ENCODE measurements at regions not wholly inside any gene's neighbourhood (a gene's known extent, or its start where the extent isn't known, plus 50 kb on each side); places are given as distances from the start of the nearest gene placed in this dataset.

DNA sequence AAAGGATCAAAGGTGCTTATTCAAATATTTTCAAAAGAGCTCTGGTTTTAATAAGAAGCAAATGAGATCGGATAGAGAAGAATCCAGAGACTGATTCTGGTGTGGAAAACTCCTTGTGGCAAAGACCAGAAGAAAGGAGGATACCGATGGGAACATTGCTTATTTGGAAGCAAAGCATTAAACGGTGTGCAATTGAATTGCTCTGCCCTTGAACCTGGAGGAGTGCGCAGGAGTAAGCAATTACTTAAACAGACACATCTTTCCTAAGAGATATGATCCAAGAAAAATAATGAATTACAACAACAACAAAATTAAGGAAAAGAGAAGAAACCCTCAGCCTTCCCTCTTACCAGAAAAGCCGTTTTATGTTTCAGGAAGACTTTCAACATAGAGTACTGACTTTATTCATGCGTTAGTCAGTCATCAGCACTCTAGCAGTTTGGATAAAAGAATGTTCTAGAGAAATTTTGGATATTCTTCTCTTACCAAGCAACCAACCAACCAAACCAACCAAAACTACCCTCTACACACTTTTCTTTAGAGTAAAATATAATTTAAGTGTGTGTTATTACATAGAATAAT is 191.7 kb downstream of the NTMT2 start:
- Histone ChIP-seq H3K9me3 (ENCODE audit: control extremely low read depth in 1 of 5, control insufficient read depth in 4 of 5, insufficient read depth in 2 of 5, low read depth in 1 of 5, low read length in 4 of 5) (peaks cover 0 to 3% (median 0%) of the 10 kb centered on the region in 5 experiments), H3K4me1 (ENCODE audit: control extremely low read depth in 1 of 4, control insufficient read depth in 4 of 4, insufficient read depth in 4 of 4, low read length in 3 of 4) (no peaks in the 10 kb centered on the region), H3K27me3 (replicated peaks in 2 of 5; ENCODE audit: control insufficient read depth in 4 of 5, insufficient read depth in 5 of 5, low read length in 4 of 5) (no peaks in the 10 kb centered on the region), H3K36me3 (ENCODE audit: control insufficient read depth in 4 of 4, insufficient read depth in 4 of 4, low read length in 3 of 4) (no peaks in the 10 kb centered on the region), H3K4me3 (ENCODE audit: control insufficient read depth in 1 of 7, extremely low read depth in 1 of 7, insufficient read depth in 4 of 7, low read depth in 2 of 7, low read length in 6 of 7) (no peak overlapping the region), H3K27ac (ENCODE audit: insufficient read depth in 1 of 2, low read depth in 1 of 2, low read length in 2 of 2, poor library complexity in 1 of 2, severe bottlenecking in 2 of 2) (no peak overlapping the region)
- ChIA-PET POLR2A (no interaction called here), CTCF (no interaction called here)
- WGBS (ENCODE audit: insufficient coverage), result 100% methylated on average over 1 of the region's 6 CpGs
- no peak for DNase-seq

DNA sequence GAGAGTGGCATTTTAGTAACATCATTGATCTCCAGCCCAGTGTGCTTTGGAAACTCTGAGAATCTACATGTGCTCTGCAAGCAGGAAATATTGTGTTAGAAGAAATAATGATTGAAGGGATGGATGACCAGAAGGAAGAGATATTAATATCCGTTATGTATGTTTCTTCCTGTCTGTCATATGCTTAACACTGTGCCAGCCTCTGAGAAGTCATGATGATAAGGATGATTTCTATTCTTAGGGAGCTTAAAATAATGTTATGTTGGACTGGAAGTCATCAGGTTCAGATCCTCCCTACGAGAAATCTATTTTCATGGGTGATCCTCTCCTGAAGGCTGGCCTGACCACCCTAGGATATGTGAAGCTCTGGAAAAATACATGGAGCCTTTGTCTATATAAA is 192.4 kb upstream of the GORAB start:
- POLR2A ChIA-PET, result no interaction called here
- DNase-seq, result no peak
- H3K9me3 ChIP-seq (ENCODE audit: control extremely low read depth in 1 of 5, control insufficient read depth in 4 of 5, insufficient read depth in 2 of 5, low read depth in 1 of 5, low read length in 4 of 5), result no peaks in the 10 kb centered on the region
- H3K27me3 ChIP-seq (replicated peaks in 2 of 5; ENCODE audit: control insufficient read depth in 4 of 5, insufficient read depth in 5 of 5, low read length in 4 of 5), result no peaks in the 10 kb centered on the region
- no peaks in the 10 kb centered on the region for H3K4me1 ChIP-seq (ENCODE audit: control extremely low read depth in 1 of 4, control insufficient read depth in 4 of 4, insufficient read depth in 4 of 4, low read length in 3 of 4)
- 93% methylated on average over 2 of the region's 2 CpGs for WGBS (ENCODE audit: insufficient coverage)
- no peaks in the 10 kb centered on the region for H3K36me3 ChIP-seq (ENCODE audit: control insufficient read depth in 4 of 4, insufficient read depth in 4 of 4, low read length in 3 of 4)
- H3K27ac ChIP-seq (ENCODE audit: insufficient read depth in 1 of 2, low read depth in 1 of 2, low read length in 2 of 2, poor library complexity in 1 of 2, severe bottlenecking in 2 of 2), result no peak overlapping the region
- CTCF ChIA-PET, result no interaction called here
- H3K4me3 ChIP-seq (ENCODE audit: control insufficient read depth in 1 of 7, extremely low read depth in 1 of 7, insufficient read depth in 4 of 7, low read depth in 2 of 7, low read length in 6 of 7), result no peak overlapping the region

DNA sequence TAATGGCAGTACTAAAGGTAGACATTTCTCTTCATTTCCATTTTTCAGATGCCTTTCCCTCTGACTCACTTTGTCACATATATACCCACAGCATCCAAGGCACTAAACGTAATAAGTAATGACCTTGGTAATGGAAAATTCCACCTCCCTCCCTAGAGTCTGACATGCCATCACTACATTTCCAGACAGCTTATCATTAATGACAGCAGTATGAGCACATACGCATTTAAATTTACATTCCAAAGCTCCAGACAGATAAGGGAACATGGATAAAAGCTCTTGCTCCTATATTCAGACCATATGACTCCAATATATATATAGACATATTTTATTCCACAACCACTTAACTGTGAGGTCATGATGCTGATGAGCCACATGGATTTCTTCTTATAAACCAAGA is 191.7 kb upstream of the GORAB start:
- H3K36me3 ChIP-seq (ENCODE audit: control insufficient read depth in 4 of 4, insufficient read depth in 4 of 4, low read length in 3 of 4), result no peaks in the 10 kb centered on the region
- 89% methylated on average over 2 of the region's 2 CpGs for WGBS (ENCODE audit: insufficient coverage)
- ChIA-PET POLR2A (no interaction called here), CTCF (no interaction called here)
- H3K27me3 ChIP-seq (replicated peaks in 2 of 5; ENCODE audit: control insufficient read depth in 4 of 5, insufficient read depth in 5 of 5, low read length in 4 of 5), result no peaks in the 10 kb centered on the region
- no peak overlapping the region for H3K27ac ChIP-seq (ENCODE audit: insufficient read depth in 1 of 2, low read depth in 1 of 2, low read length in 2 of 2, poor library complexity in 1 of 2, severe bottlenecking in 2 of 2)
- H3K4me1 ChIP-seq (ENCODE audit: control extremely low read depth in 1 of 4, control insufficient read depth in 4 of 4, insufficient read depth in 4 of 4, low read length in 3 of 4), result no peaks in the 10 kb centered on the region
- no peak overlapping the region for H3K4me3 ChIP-seq (ENCODE audit: control insufficient read depth in 1 of 7, extremely low read depth in 1 of 7, insufficient read depth in 4 of 7, low read depth in 2 of 7, low read length in 6 of 7)
- H3K9me3 ChIP-seq (ENCODE audit: control extremely low read depth in 1 of 5, control insufficient read depth in 4 of 5, insufficient read depth in 2 of 5, low read depth in 1 of 5, low read length in 4 of 5), result no peaks in the 10 kb centered on the region
- DNase-seq, result no peak

DNA sequence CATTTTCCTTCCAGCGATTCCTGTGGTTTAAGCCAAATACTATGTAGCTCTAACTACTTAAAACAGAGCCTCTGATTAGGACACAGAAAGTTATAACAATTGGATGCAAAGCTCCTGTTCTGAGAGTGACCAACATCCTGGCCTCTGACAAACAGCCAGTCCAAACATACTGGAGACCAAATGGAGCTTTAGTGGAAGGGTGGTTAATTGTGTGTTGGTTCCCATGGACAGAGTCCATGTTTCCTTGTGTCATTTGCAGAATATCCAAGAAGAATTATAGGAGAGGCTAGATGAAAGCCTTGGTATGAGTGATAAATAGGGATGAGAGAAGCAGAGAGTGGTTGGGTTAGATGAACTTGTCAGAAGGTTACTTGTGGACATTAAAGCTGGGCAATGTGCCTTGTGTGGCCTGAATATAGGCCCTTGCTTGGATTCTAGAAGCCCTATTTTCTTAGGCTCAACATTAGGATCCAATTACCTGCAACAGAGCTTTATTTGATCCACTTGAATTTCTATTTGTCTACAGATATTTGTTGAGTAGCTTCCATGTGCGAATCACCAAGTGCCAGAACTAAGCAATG is 180.5 kb upstream of the GORAB start:
- POLR2A ChIA-PET, result no interaction called here
- Histone ChIP-seq H3K9me3 (ENCODE audit: control extremely low read depth in 1 of 5, control insufficient read depth in 4 of 5, insufficient read depth in 2 of 5, low read depth in 1 of 5, low read length in 4 of 5) (no peaks in the 10 kb centered on the region), H3K27ac (ENCODE audit: insufficient read depth in 1 of 2, low read depth in 1 of 2, low read length in 2 of 2, poor library complexity in 1 of 2, severe bottlenecking in 2 of 2) (no peak overlapping the region), H3K36me3 (ENCODE audit: control insufficient read depth in 4 of 4, insufficient read depth in 4 of 4, low read length in 3 of 4) (no peaks in the 10 kb centered on the region), H3K4me3 (ENCODE audit: control insufficient read depth in 1 of 7, extremely low read depth in 1 of 7, insufficient read depth in 4 of 7, low read depth in 2 of 7, low read length in 6 of 7) (no peak overlapping the region), H3K4me1 (ENCODE audit: control extremely low read depth in 1 of 4, control insufficient read depth in 4 of 4, insufficient read depth in 4 of 4, low read length in 3 of 4) (no peaks in the 10 kb centered on the region), H3K27me3 (replicated peaks in 2 of 5; ENCODE audit: control insufficient read depth in 4 of 5, insufficient read depth in 5 of 5, low read length in 4 of 5) (peaks cover 0 to 2% (median 0%) of the 10 kb centered on the region in 5 experiments)
- DNase-seq, result no peak
- WGBS (ENCODE audit: insufficient coverage), result 100% methylated on average over 1 of the region's 2 CpGs
- CTCF ChIA-PET, result no interaction called here

DNA sequence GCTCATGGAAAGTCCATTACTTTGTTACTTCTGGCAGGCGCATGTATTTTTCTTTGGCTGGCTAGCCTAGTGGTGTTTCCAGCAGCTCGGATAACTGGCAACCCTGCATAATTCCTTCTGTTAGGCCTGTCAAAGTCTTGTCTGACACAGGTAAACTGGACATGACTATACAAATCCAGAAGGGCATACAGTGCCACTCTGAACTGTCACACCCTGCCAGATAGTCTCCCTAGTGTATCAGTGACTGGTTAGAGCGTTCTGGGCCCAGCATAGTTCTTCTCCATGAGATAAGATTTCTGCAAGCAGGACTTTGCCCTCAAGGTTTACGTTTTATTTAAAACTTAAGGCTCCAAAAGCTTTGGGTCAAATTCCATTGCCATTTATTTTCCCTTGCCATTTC is 177.7 kb upstream of the GORAB start:
- H3K4me3 ChIP-seq (ENCODE audit: control insufficient read depth in 1 of 7, extremely low read depth in 1 of 7, insufficient read depth in 4 of 7, low read depth in 2 of 7, low read length in 6 of 7), result no peak overlapping the region
- no peak for DNase-seq
- POLR2A ChIA-PET, result no interaction called here
- H3K4me1 ChIP-seq (ENCODE audit: control extremely low read depth in 1 of 4, control insufficient read depth in 4 of 4, insufficient read depth in 4 of 4, low read length in 3 of 4), result no peaks in the 10 kb centered on the region
- no peaks in the 10 kb centered on the region for H3K36me3 ChIP-seq (ENCODE audit: control insufficient read depth in 4 of 4, insufficient read depth in 4 of 4, low read length in 3 of 4)
- H3K27ac ChIP-seq (ENCODE audit: insufficient read depth in 1 of 2, low read depth in 1 of 2, low read length in 2 of 2, poor library complexity in 1 of 2, severe bottlenecking in 2 of 2), result no peak overlapping the region
- WGBS (ENCODE audit: insufficient coverage), result 96% methylated on average over 4 of the region's 4 CpGs
- H3K9me3 ChIP-seq (ENCODE audit: control extremely low read depth in 1 of 5, control insufficient read depth in 4 of 5, insufficient read depth in 2 of 5, low read depth in 1 of 5, low read length in 4 of 5), result no peaks in the 10 kb centered on the region
- CTCF ChIA-PET, result no interaction called here
- peaks cover 0 to 2% (median 0%) of the 10 kb centered on the region in 5 experiments for H3K27me3 ChIP-seq (replicated peaks in 2 of 5; ENCODE audit: control insufficient read depth in 4 of 5, insufficient read depth in 5 of 5, low read length in 4 of 5)

DNA sequence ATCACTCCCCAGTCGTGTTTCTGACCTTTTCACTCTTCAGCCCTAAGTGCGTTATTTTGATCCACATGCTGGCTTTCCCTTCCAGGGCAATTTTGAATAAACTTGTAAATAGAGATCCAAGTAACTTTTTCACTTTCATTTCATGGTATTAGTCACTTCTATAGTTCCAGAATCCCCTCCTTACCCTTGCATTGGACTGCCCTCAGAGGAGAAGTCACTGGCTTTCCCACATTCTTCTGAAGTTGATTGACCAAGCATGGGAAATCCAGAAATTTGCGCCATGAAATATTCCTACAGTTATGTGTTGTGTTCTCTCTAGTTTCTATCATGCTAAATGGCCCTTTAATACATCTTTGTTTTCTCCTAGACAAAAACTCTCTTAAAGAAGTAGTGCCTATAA is 177.3 kb upstream of the GORAB start:
- H3K36me3 ChIP-seq (ENCODE audit: control insufficient read depth in 4 of 4, insufficient read depth in 4 of 4, low read length in 3 of 4), result no peaks in the 10 kb centered on the region
- no peak overlapping the region for H3K4me3 ChIP-seq (ENCODE audit: control insufficient read depth in 1 of 7, extremely low read depth in 1 of 7, insufficient read depth in 4 of 7, low read depth in 2 of 7, low read length in 6 of 7)
- WGBS (ENCODE audit: insufficient coverage), result 95% methylated on average over 2 of the region's 3 CpGs
- DNase-seq, result no peak
- H3K27ac ChIP-seq (ENCODE audit: insufficient read depth in 1 of 2, low read depth in 1 of 2, low read length in 2 of 2, poor library complexity in 1 of 2, severe bottlenecking in 2 of 2), result no peak overlapping the region
- H3K9me3 ChIP-seq (ENCODE audit: control extremely low read depth in 1 of 5, control insufficient read depth in 4 of 5, insufficient read depth in 2 of 5, low read depth in 1 of 5, low read length in 4 of 5), result peaks cover 0 to 3% (median 0%) of the 10 kb centered on the region in 5 experiments
- CTCF ChIA-PET, result no interaction called here
- peaks cover 0 to 2% (median 0%) of the 10 kb centered on the region in 5 experiments for H3K27me3 ChIP-seq (replicated peaks in 2 of 5; ENCODE audit: control insufficient read depth in 4 of 5, insufficient read depth in 5 of 5, low read length in 4 of 5)
- POLR2A ChIA-PET, result no interaction called here
- H3K4me1 ChIP-seq (ENCODE audit: control extremely low read depth in 1 of 4, control insufficient read depth in 4 of 4, insufficient read depth in 4 of 4, low read length in 3 of 4), result no peaks in the 10 kb centered on the region

DNA sequence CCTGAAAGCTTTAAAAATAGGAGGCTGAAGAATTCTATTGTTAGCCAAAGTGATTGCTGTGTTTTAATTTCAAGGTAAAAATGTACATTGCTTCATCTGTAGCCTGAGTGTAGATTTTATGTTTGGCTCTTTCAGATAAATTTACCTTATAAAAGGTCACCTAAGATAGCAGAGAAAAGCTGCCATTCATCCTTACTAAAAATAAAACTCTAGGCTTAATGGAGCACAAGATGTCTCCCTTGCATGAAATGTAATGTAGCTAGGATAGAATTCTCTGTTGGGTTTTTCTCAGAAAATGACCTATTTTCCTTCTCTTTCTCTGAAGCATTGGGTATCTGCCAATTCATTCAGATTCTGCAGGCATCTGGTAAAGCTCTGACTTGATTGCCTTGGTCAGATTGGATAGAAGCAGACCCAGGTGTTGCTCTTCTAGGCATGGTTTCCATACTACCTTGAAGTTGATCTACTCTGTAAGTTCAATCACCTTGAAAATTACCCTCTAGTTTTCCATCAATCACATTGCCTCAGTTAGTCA is 176.6 kb upstream of the GORAB start:
- peaks cover 0 to 4% (median 0%) of the 10 kb centered on the region in 5 experiments for H3K9me3 ChIP-seq (ENCODE audit: control extremely low read depth in 1 of 5, control insufficient read depth in 4 of 5, insufficient read depth in 2 of 5, low read depth in 1 of 5, low read length in 4 of 5)
- POLR2A ChIA-PET, result no interaction called here
- peaks cover 0 to 2% (median 0%) of the 10 kb centered on the region in 5 experiments for H3K27me3 ChIP-seq (replicated peaks in 2 of 5; ENCODE audit: control insufficient read depth in 4 of 5, insufficient read depth in 5 of 5, low read length in 4 of 5)
- no peak overlapping the region for H3K4me3 ChIP-seq (ENCODE audit: control insufficient read depth in 1 of 7, extremely low read depth in 1 of 7, insufficient read depth in 4 of 7, low read depth in 2 of 7, low read length in 6 of 7)
- CTCF ChIA-PET, result no interaction called here
- no peaks in the 10 kb centered on the region for H3K4me1 ChIP-seq (ENCODE audit: control extremely low read depth in 1 of 4, control insufficient read depth in 4 of 4, insufficient read depth in 4 of 4, low read length in 3 of 4)
- DNase-seq, result no peak
- no peak overlapping the region for H3K27ac ChIP-seq (ENCODE audit: insufficient read depth in 1 of 2, low read depth in 1 of 2, low read length in 2 of 2, poor library complexity in 1 of 2, severe bottlenecking in 2 of 2)
- H3K36me3 ChIP-seq (ENCODE audit: control insufficient read depth in 4 of 4, insufficient read depth in 4 of 4, low read length in 3 of 4), result no peaks in the 10 kb centered on the region
